Thyroid gland (tissue), 4 donors: ENCODE measurements at regions not wholly inside any gene's neighbourhood (a gene's known extent, or its start where the extent isn't known, plus 50 kb on each side); places are given as distances from the start of the nearest gene placed in this dataset.

Source experiments
- POLR2A ChIP-seq, 2 donors: fragments of 450-650 bp; IDR thresholded peaks; one replicate each; pipeline ENCODE4 v1.6.1; 2017; ENCODE audit warnings: antibody characterized with exemption in 2 of 2, mild to moderate bottlenecking in 2 of 2, moderate library complexity in 1 of 2
- TF ChIP-seq, protein P1 (sequence below), 6 experiments: fragments of 200-600 bp in 3 of 6; fragments of 450-650 bp in 3 of 6; sonication (generic) in 3 of 6; IDR thresholded peaks; one replicate each; pipeline ENCODE4 v1.5.1; 2016 to 2019; ENCODE audit warnings: antibody characterized with exemption in 6 of 6, mild to moderate bottlenecking in 2 of 6, inconsistent platforms in 1 of 6, moderate library complexity in 1 of 6

DNA sequence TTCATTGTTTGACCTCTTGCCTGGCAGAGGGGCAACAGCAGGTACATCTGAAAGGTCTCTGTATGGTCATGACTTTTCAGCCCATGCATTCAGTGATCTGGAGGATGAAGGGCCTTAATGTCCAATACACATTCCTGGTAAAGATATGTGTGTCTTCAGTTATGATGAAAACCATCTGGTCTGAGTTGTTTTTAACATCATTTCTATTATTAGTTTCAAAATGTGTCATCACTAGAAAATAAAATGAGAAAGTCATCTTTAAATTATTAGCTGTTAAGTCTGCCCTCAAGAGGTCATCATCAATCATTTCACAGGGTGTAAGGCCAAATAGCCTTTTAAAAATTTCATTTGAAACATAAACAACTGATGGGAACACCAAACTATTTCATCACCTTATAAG lies 92.1 kb upstream of the PLSCR4 start:
- TF ChIP-seq, protein P1, sequence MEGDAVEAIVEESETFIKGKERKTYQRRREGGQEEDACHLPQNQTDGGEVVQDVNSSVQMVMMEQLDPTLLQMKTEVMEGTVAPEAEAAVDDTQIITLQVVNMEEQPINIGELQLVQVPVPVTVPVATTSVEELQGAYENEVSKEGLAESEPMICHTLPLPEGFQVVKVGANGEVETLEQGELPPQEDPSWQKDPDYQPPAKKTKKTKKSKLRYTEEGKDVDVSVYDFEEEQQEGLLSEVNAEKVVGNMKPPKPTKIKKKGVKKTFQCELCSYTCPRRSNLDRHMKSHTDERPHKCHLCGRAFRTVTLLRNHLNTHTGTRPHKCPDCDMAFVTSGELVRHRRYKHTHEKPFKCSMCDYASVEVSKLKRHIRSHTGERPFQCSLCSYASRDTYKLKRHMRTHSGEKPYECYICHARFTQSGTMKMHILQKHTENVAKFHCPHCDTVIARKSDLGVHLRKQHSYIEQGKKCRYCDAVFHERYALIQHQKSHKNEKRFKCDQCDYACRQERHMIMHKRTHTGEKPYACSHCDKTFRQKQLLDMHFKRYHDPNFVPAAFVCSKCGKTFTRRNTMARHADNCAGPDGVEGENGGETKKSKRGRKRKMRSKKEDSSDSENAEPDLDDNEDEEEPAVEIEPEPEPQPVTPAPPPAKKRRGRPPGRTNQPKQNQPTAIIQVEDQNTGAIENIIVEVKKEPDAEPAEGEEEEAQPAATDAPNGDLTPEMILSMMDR (IDR thresholded peaks at IDR 0.05), result no peak
- no peak for TF ChIP-seq POLR2A (IDR thresholded peaks at IDR 0.05)
